Urothelium cell line (cell line): ENCODE measurements at regions not wholly inside any gene's neighbourhood (a gene's known extent, or its start where the extent isn't known, plus 50 kb on each side); places are given as distances from the start of the nearest gene placed in this dataset.
"Not testable (repeated sequence)": the region's sequence is repeated elsewhere in the genome, so short reads cannot be mapped to it uniquely, and the experiment has no call there.

Experiments used
- DNase-seq: peaks from one replicate; pipeline ENCODE4 v3.0.0; 2011; ENCODE audit warnings: low spot score, mixed read lengths
- FAIRE-seq: peaks from 2 replicates; lab custom pipeline; 2011; peaks lifted over from hg19 to GRCh38; lab: Jason Lieb, UNC

DNA sequence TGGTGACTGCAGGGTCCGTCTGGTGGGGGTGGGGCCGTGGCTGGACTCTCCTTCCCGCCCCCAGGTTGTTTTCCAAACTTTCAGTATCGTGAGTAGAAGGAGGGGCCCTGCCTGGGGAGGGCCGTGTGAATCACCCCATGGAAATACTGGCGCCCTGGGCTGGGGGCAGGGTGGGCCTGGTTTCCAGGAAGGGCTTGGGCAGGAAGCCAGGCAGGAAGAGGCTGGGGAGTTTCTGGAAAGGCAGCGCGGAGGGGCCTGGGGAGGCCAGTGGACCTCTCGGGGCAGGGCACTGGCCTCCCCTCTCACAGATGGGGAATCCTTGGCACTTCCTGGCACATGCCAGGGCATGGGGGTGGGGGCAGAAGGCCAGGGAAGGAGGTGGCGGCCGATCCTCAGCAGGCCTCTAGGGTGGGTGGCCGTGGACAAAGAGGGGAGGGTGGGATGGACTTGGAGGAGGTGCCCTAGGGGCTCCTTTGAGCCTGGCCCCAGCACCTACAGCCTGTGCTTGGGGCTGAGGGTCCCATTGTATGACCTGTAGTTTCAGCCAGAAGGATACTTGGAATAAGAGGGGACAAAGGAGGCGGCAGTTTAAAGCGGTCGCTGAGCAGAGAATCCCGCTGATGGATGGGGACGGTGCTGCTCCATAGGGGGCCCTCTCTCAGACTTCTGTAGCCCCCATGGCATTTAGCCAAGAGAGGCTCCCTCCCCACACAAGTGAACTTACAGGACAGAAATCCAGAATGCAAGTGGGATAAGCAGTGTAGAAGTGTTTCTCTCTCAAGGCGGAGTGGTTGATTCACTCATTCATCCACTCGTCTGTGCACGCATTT lies 56.5 kb upstream of the GATA2 start:
- DNase-seq (peak; percentile 80), FAIRE-seq (no peak)

DNA sequence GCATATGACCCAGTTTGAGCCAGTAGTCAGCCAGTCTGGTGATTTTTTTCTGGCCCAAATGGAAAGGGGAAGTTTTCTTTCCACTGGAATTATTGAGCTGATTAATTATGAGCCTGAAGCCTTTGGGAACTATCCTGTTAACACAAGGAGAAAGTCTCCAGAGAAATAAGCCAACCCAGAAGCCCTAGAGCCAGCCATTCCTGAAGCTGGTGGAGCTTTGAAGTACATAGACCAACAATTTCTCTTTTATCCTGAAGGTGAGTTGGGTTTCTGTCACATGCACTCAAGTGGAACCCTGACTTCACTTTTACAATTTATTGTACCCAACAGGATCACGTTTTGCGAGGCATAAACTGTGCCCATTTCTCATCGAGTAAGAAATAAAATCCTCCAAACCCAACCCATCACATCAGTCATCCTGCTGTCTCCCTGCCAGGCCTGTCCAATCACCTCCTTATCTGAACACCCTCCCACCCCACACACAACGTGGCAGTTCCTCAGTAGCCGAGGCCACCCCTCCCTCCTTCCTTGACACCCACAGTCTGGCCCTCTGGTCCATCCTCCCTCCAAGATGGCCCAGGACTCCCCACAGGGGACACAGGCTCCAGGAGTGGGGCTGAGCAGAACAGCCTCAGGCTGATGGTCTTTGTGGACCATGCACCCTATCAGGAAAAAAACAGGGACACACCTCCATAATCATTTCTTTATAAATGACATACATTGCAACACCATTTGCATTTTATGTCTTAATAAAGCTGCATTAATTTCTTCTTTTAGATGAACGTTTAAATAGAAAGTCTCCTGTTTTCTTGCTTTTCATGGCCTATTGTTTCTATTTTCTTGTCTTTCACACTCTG lies 55.7 kb upstream of the GATA2 start:
- DNase-seq (no peak), FAIRE-seq (no peak)

DNA sequence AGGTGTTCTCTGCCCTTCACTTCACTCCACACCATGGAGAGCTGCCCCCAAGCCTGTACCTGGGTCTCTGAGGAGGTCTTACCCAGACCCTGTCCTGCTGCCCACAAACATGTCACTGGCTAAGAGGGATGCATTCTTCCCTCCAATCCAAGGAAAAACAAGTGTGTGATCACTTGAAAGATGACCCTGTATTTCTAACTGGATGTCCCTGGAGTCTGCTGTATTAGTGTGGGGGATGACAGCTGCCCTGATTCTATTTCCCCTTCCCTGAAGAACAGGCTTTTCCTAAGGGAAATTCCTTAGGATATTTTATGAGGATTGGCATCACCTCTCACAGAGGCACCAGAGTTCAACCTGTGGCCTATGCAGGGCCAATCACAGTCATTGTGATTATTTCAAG lies 55.0 kb upstream of the GATA2 start:
- no peak for FAIRE-seq

DNA sequence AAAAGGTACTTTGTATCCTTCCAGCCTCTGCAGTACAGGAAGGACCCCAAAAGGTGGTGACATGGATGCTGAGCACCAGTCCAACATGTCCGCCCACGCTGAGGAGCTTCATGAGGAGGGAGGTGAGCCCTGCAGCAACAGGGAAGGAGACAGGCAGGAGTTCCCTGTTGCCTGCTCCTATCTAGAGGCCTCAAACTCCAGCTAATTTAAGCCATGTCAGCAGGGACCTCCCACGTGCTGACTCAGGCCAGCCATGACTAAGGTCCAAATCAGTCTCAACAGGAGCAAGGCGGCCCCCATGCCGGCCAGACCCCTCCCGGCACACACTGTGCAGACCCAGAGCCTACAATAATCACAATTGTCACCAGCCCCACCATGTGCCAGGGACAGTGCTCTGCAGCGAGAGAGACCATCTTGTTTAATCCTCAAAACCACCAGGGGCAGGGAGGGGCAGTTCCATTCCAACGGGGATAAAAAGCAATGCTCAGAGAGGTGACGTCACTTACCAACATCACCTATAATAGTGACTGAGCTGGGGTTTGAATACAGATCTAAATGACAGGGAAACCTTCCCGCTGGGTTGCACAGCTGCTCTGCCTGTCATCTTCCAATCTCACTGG lies 54.5 kb upstream of the GATA2 start:
- peak; percentile 49 for DNase-seq
- FAIRE-seq = peak; percentile 35

More for the DNA sequence above, 55.0 kb upstream of the GATA2 start:
- DNase-seq = no peak

DNA sequence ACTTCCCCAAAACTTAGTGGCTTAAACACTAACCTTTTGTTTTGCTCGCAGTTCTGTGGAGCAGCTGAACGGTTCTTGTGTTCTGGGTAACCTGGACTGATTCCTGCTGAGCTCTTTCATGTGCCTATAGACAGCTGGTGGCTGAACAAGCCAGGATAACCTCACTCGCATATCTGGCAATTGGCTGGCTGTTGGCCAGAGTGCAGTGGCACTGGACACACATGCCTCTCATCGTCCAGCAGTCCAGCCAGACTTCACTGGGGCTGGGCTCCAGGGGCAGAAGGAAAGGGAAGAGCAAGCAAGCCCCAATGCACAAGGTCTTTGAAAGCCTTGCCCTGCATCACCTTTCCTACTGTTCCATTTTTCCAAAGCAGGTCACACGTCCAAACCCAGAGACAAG lies 53.6 kb upstream of the GATA2 start:
- DNase-seq = no peak
- FAIRE-seq = no peak

DNA sequence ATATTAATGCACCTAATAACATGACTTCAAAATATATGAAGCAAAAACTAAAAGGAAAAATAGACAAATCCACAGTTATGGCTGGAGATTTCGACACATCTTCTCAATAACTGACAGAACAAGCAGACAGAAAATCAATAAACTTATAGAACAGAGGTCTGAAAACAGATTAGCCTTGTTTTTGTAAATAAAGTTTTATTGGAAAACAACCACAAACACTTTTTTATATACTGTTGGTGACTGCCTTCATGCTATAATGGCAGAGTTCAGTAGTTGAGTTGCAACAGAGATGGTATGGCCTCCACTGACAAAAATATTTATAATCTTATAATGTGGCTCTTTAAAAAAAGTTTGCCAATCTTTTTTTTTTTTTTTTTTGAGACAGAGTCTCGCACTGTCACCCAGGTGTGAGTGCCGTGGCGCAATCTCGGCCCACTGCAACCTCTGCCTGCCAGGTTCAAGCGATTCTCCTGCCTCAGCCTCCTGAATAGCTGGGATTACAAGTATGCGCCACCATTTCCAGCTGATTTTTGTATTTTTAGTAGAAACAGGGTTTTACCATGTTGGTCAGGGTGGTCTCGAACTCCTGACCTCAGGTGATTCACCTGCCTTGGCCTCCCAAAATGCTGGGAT lies 52.2 kb upstream of the GATA2 start:
- FAIRE-seq (no peak), DNase-seq (no peak)

DNA sequence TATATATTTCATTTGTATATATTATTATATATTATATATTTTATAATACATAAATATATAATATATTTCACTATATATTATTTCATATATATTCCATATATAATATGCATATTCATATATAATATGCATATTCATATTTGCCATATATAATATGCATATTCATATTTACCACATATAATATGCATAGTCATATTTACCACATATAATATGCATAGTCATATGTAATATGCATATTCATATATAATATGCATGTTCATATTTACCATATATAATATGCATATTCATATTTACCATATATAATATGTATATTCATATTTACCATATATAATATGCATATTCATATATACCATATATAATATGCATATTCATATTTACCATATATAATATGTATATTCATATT lies 51.2 kb upstream of the GATA2 start:
- DNase-seq (no peak), FAIRE-seq (no peak)

DNA sequence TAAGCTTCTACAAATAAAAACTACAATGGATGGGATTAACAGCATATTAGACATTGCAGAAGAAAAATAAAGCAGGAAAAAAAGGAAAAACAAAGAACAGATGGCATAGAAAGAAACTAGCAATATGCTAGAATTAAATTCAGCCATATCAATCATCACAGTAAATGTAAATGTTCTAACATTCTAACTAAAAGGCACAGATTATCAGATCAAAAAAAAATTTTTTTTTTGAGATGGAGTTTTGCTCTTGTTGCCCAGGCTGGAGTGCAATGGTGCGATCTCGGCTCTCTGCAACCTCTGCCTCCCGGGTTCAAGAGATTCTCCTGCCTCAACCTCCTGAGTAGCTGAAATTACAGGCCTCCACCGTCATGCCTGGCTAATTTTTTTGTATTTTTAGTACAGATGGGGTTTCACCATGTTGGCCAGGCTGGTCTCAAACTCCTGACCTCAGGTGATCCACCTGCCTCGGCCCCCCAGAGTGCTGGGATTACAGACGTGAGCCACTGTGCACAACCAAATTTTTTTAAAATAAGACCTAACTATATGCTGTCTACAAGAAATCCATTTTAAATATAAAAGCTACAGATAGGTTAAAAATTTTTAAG lies 50.7 kb upstream of the GATA2 start:
- FAIRE-seq, DNase-seq: not testable (repeated sequence)
